GM19397 (cell line): ENCODE measurements at regions not wholly inside any gene's neighbourhood (a gene's known extent, or its start where the extent isn't known, plus 50 kb on each side); places are given as distances from the start of the nearest gene placed in this dataset.

Experiments
- ATAC-seq: cut with Tn5 transposase; IDR thresholded peaks from one replicate; pipeline ENCODE4 v1.9.1; 2021; ENCODE audit warnings: mild to moderate bottlenecking, moderate library complexity; ENCODE audit not compliant: unreplicated experiment

GRCh38 chr14:97336179-97336578 lies 539.0 kb downstream of the VRK1 start:
- no peak for ATAC-seq

- no peak for ATAC-seq
These were observed 539.6 kb downstream of the VRK1 start for GRCh38 chr14:97336816-97337215.

GRCh38 chr14:97337267-97337666 lies 540.1 kb downstream of the VRK1 start:
- no peak for ATAC-seq

GRCh38 chr14:97337670-97338069 lies 540.5 kb downstream of the VRK1 start:
- ATAC-seq: no peak

GRCh38 chr14:97344666-97345065 lies 547.5 kb downstream of the VRK1 start:
- ATAC-seq: no peak

GRCh38 chr14:97346675-97347074 lies 549.5 kb downstream of the VRK1 start:
- ATAC-seq: no peak

GRCh38 chr14:97349463-97349862 lies 552.3 kb downstream of the VRK1 start:
- ATAC-seq: no peak

GRCh38 chr14:97349946-97350345 lies 552.8 kb downstream of the VRK1 start:
- no peak for ATAC-seq

GRCh38 chr14:97350415-97350814 lies 553.2 kb downstream of the VRK1 start:
- no peak for ATAC-seq

GRCh38 chr14:97350894-97351731 lies 553.9 kb downstream of the VRK1 start:
- no peak for ATAC-seq

- no peak for ATAC-seq
These were observed 555.9 kb downstream of the VRK1 start for GRCh38 chr14:97353102-97353501.

- no peak for ATAC-seq
These were observed 557.0 kb downstream of the VRK1 start for GRCh38 chr14:97354119-97354722.

- no peak for ATAC-seq
These were observed 562.2 kb downstream of the VRK1 start for GRCh38 chr14:97359341-97359740.

GRCh38 chr14:97361181-97361580 lies 564.0 kb downstream of the VRK1 start:
- ATAC-seq: no peak

- no peak for ATAC-seq
These were observed 564.8 kb downstream of the VRK1 start for GRCh38 chr14:97361958-97362357.

GRCh38 chr14:97366400-97366799 lies 569.2 kb downstream of the VRK1 start:
- no peak for ATAC-seq

GRCh38 chr14:97367278-97367677 lies 570.1 kb downstream of the VRK1 start:
- no peak for ATAC-seq

- no peak for ATAC-seq
These were observed 570.9 kb downstream of the VRK1 start for GRCh38 chr14:97368049-97368448.

- no peak for ATAC-seq
These were observed 571.9 kb downstream of the VRK1 start for GRCh38 chr14:97368900-97369564.

GRCh38 chr14:97369901-97370300 lies 572.7 kb downstream of the VRK1 start:
- ATAC-seq: no peak

GRCh38 chr14:97376310-97376709 lies 579.1 kb downstream of the VRK1 start:
- no peak for ATAC-seq

GRCh38 chr14:97377550-97377949 lies 580.4 kb downstream of the VRK1 start:
- ATAC-seq: no peak
